MCF 10A (cell line): ENCODE measurements at regions not wholly inside any gene's neighbourhood (a gene's known extent, or its start where the extent isn't known, plus 50 kb on each side); places are given as distances from the start of the nearest gene placed in this dataset.

ENCODE experiments used
- BruUV-seq: library from RNA; stranded (reverse); fragments of 400-500 nt; replicated peaks from 2 replicates; lab custom pipeline; 2021; lab: Mats Ljungman, UMichigan
- CTCF ChIA-PET: fragments of 300-600 bp; sonication (Branson Sonifier 250); formaldehyde crosslinking; extraction: SDS; loops from one replicate; lab custom pipeline; 2021; ENCODE audit warnings: antibody characterized with exemption, inconsistent platforms; lab: Yijun Ruan, JAX
- POLR2A ChIA-PET: fragments of 300-600, 350-650 bp; sonication (Branson Sonifier 250); formaldehyde crosslinking; extraction: SDS; loops from one replicate; lab custom pipeline; 2020; ENCODE audit warnings: antibody characterized with exemption, inconsistent platforms; lab: Yijun Ruan, JAX
- DNase-seq: peaks from one replicate; pipeline ENCODE4 v3.0.0-alpha.2; 2018; ENCODE audit not compliant: unreplicated experiment
- H3K27ac Mint-ChIP-seq: one replicate; pipeline ENCODE4 v1.8.0; 2022; ENCODE audit warnings: mild to moderate bottlenecking, low read depth, mixed read lengths; ENCODE audit not compliant: unreplicated experiment
- H3K27me3 Mint-ChIP-seq: one replicate; pipeline ENCODE4 v1.8.0; 2022; ENCODE audit warnings: mixed read lengths; ENCODE audit not compliant: insufficient read depth, unreplicated experiment
- H3K36me3 Mint-ChIP-seq: one replicate; pipeline ENCODE4 v1.8.0; 2022; ENCODE audit warnings: mild to moderate bottlenecking, moderate library complexity, mixed read lengths; ENCODE audit not compliant: insufficient read depth, unreplicated experiment
- H3K4me1 Mint-ChIP-seq: one replicate; pipeline ENCODE4 v1.8.0; 2022; ENCODE audit warnings: mixed read lengths; ENCODE audit not compliant: insufficient read depth, unreplicated experiment
- H3K4me3 Mint-ChIP-seq: one replicate; pipeline ENCODE4 v1.8.0; 2022; ENCODE audit warnings: mild to moderate bottlenecking, moderate library complexity, mixed read lengths; ENCODE audit not compliant: unreplicated experiment
- H3K9me3 Mint-ChIP-seq: one replicate; pipeline ENCODE4 v1.8.0; 2022; ENCODE audit warnings: mixed read lengths; ENCODE audit not compliant: unreplicated experiment
- intact Hi-C: fragments of 100-400 bp; cut with micrococcal nuclease; formaldehyde crosslinking; loops from 2 replicates; pipeline ENCODE4 v1.14.1; 2022
- TF ChIP-seq, protein P1 (sequence below): fragments of 200-600 bp; IDR thresholded peaks from one replicate; pipeline ENCODE4 v1.8.0; 2022; ENCODE audit warnings: antibody characterized with exemption, mild to moderate bottlenecking; ENCODE audit not compliant: unreplicated experiment

DNA sequence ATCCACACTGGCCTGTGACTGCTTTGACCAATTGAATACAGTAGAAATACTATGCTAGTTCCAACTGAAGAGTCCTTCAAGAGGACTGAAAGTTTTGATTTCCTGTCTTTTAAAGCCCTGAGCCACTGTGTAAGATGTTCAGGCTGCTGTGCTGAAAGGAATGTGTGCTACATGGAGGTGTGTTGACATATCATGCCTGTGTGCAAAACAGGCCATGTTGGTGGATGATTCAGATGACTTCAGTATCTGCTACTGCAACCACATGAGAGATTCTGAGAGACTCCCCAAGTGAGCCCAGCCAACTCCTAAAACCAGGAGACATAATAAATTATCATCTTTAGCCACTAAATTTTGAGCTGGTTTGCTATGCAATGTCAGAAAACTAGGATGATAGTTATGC is 662.9 kb downstream of the ZEB2 start:
- DNase-seq: no peak
- H3K4me1 Mint-ChIP-seq: no peaks in the 10 kb centered on the region

DNA sequence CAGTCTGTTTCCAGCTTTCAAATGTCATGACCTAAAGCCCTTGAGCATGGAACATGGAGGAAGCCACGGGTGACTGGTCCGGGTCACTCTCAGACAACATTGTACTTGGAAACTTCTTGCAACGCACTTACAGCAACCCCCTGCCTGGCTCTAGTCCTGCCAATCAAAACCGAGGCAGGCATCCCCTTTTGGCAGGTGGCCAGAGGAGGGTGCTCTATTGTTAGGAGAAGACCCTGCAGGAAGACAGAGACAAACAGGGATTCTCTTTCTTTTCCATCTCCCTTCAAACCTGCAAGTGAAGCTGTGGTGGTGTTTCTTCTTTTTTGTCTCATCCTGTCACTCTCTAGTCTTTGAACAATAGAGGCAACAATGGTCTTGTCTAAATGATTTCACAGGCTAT is 667.2 kb downstream of the ZEB2 start:
- H3K27ac Mint-ChIP-seq: no peak overlapping the region
- no peak for DNase-seq
- H3K4me1 Mint-ChIP-seq: no peaks in the 10 kb centered on the region
- no TSS peak for BruUV-seq
- H3K36me3 Mint-ChIP-seq: no peaks in the 10 kb centered on the region
- no peaks in the 10 kb centered on the region for H3K9me3 Mint-ChIP-seq
- POLR2A ChIA-PET: interaction anchor here (0.8 to 1.0 kb wide), 2 partner anchors 8 to 820 kb away, joined by 3 read pairs; no protein-coding TSS in a partner anchor
- H3K4me3 Mint-ChIP-seq: no peak overlapping the region
- intact Hi-C loops: no loop called here
- no peaks in the 10 kb centered on the region for H3K27me3 Mint-ChIP-seq
- CTCF ChIA-PET: interaction anchor here (0.6 kb wide), 1 partner anchor 1900 kb away, joined by 4 read pairs; no protein-coding TSS in a partner anchor
- TF ChIP-seq, protein P1, sequence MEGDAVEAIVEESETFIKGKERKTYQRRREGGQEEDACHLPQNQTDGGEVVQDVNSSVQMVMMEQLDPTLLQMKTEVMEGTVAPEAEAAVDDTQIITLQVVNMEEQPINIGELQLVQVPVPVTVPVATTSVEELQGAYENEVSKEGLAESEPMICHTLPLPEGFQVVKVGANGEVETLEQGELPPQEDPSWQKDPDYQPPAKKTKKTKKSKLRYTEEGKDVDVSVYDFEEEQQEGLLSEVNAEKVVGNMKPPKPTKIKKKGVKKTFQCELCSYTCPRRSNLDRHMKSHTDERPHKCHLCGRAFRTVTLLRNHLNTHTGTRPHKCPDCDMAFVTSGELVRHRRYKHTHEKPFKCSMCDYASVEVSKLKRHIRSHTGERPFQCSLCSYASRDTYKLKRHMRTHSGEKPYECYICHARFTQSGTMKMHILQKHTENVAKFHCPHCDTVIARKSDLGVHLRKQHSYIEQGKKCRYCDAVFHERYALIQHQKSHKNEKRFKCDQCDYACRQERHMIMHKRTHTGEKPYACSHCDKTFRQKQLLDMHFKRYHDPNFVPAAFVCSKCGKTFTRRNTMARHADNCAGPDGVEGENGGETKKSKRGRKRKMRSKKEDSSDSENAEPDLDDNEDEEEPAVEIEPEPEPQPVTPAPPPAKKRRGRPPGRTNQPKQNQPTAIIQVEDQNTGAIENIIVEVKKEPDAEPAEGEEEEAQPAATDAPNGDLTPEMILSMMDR: no peak

More for the DNA sequence above, 662.9 kb downstream of the ZEB2 start:
- H3K27ac Mint-ChIP-seq: no peak overlapping the region
- TF ChIP-seq, protein P1: no peak
- H3K36me3 Mint-ChIP-seq: no peaks in the 10 kb centered on the region
- CTCF ChIA-PET: interaction anchor here (0.8 kb wide), 1 partner anchor 25 kb away, joined by 3 read pairs; no protein-coding TSS in a partner anchor
- H3K27me3 Mint-ChIP-seq: no peaks in the 10 kb centered on the region
- intact Hi-C loops: no loop called here
- H3K9me3 Mint-ChIP-seq: no peaks in the 10 kb centered on the region
- no peak overlapping the region for H3K4me3 Mint-ChIP-seq
- BruUV-seq: no TSS peak
- POLR2A ChIA-PET: no interaction called here

DNA sequence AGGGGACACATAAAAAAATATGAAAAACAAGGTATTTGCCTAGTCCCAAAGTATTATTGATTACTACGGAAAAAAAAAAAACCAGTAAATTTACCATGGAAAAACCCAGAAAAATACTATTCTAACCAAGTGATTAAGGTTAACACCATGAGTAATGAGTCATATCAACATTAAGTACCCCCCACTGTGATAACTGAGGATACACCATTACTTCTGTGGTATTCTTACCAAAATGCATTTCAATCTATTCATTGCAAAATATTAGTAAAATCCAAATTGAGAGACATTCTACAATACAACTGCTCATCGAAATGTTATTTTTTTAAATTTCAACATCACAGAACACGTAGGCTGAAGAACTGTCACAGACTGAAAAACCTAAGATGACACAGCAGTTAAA is 669.8 kb downstream of the ZEB2 start:
- BruUV-seq: no TSS peak
- Mint-ChIP-seq H3K9me3 (peaks cover 8% of the 10 kb centered on the region), H3K4me1 (no peaks in the 10 kb centered on the region), H3K4me3 (no peak overlapping the region), H3K27ac (no peak overlapping the region), H3K27me3 (no peaks in the 10 kb centered on the region), H3K36me3 (no peaks in the 10 kb centered on the region)
- POLR2A ChIA-PET: no interaction called here
- DNase-seq: no peak
- CTCF ChIA-PET: no interaction called here
- intact Hi-C loops: no loop called here
- TF ChIP-seq, protein P1: no peak

DNA sequence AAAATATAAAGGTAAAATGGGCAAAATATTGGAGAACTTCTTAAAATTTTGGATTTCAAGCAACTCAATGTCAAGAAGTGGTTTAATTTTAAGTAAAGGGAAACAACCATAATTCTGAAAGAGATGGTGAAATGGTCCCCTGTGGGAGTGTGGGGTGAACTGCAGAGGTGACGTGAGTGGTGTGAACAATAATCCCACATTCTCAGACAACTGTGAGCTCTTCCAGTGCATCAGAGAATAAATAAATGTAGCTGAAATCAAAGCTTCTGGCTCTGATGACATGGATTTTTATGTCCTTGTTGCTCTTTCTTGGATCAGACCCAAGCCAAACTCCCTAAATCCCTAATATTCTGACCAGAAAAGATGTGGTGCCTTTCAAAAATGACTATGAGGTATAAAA is 672.7 kb downstream of the ZEB2 start:
- no TSS peak for BruUV-seq
- Mint-ChIP-seq H3K36me3 (no peaks in the 10 kb centered on the region), H3K27ac (no peak overlapping the region), H3K4me1 (no peaks in the 10 kb centered on the region), H3K27me3 (no peaks in the 10 kb centered on the region), H3K9me3 (peaks cover 8% of the 10 kb centered on the region), H3K4me3 (no peak overlapping the region)
- DNase-seq: no peak
- CTCF ChIA-PET: no interaction called here
- TF ChIP-seq, protein P1: no peak
- POLR2A ChIA-PET: no interaction called here
- intact Hi-C loops: no loop called here
